A549 (cell line): ENCODE measurements at regions not wholly inside any gene's neighbourhood (a gene's known extent, or its start where the extent isn't known, plus 50 kb on each side); places are given as distances from the start of the nearest gene placed in this dataset.

Source experiments
- ATAC-seq, 2 experiments: fragments of 200-7000 bp in 1 of 2; fragments of >200 bp in 1 of 2; cut with Nextera tagmentation in 1 of 2; cut with Tn5 transposase in 1 of 2; 3 replicates each; pipeline versions ENCODE4 v1.8.0 to v1.9.1; 2018 to 2020; ENCODE audit warnings: mild to moderate bottlenecking in 1 of 2, moderate library complexity in 1 of 2
- CTCF ChIA-PET: fragments of 300-600 bp; sonication (Branson Sonifier 250); formaldehyde crosslinking; extraction: SDS; loops from one replicate; lab custom pipeline; 2021; ENCODE audit warnings: antibody characterized with exemption, inconsistent platforms; lab: Yijun Ruan, JAX
- POLR2A ChIA-PET: fragments of 350-600 bp; formaldehyde crosslinking; extraction: SDS; loops from one replicate; lab custom pipeline; 2021; ENCODE audit warnings: antibody characterized with exemption, inconsistent platforms; lab: Yijun Ruan, JAX
- DNase-seq, 2 experiments: peaks; one replicate each; pipeline versions ENCODE4 v3.0.0 to v3.0.0-alpha.2; 2011 to 2016; ENCODE audit warnings: low read depth in 1 of 2, low spot score in 1 of 2
- FAIRE-seq: peaks from 2 replicates; lab custom pipeline; 2011; peaks lifted over from hg19 to GRCh38; lab: Jason Lieb, UNC
- H3K27ac ChIP-seq, 2 experiments: fragments of >200 bp; sonication (Bioruptor Twin); formaldehyde crosslinking; 3 replicates each; pipeline ENCODE4 v1.5.1; 2016 to 2017
- H3K4me1 ChIP-seq: fragments of >200 bp; sonication (Bioruptor Twin); formaldehyde crosslinking; 3 replicates; pipeline ENCODE4 v1.6.1; 2016
- H3K4me2 ChIP-seq: fragments of >200 bp; sonication (Bioruptor Twin); formaldehyde crosslinking; 3 replicates; pipeline ENCODE4 v1.6.1; 2016
- H3K4me3 ChIP-seq: fragments of >200 bp; sonication (Bioruptor Twin); formaldehyde crosslinking; 3 replicates; pipeline ENCODE4 v1.5.1; 2016
- H3K9me3 ChIP-seq: fragments of >200 bp; sonication (Bioruptor Twin); formaldehyde crosslinking; 3 replicates; pipeline ENCODE4 v1.6.1; 2016
- BCL3 ChIP-seq: fragments of >200 bp; sonication (Bioruptor Twin); formaldehyde crosslinking; IDR thresholded peaks from 3 replicates; pipeline ENCODE4 v1.6.1; 2016
- CBX2 ChIP-seq: fragments of 200-600 bp; sonication (generic); IDR thresholded peaks from 2 replicates; pipeline ENCODE4 v1.6.1; 2016; ENCODE audit warnings: low read depth, mild to moderate bottlenecking, borderline replicate concordance
- CBX8 ChIP-seq: fragments of 200-600 bp; sonication (generic); IDR thresholded peaks from 2 replicates; pipeline ENCODE4 v1.6.1; 2016
- CEBPB ChIP-seq, 2 experiments: fragments of >200 bp in 1 of 2; sonication (Bioruptor Twin) in 1 of 2; formaldehyde crosslinking in 1 of 2; IDR thresholded peaks; 2 replicates each; pipeline ENCODE4 v1.6.1; 2012 to 2016
- CHD2 ChIP-seq: fragments of 150-350 bp; IDR thresholded peaks from 2 replicates; pipeline ENCODE4 v1.6.1; 2014; ENCODE audit warnings: low read length; ENCODE audit not compliant: partially characterized antibody
- CHD4 ChIP-seq: fragments of 200-600 bp; sonication (generic); IDR thresholded peaks from 2 replicates; pipeline ENCODE4 v1.6.1; 2016; ENCODE audit warnings: antibody characterized with exemption, mild to moderate bottlenecking, borderline replicate concordance
- CTCF ChIP-seq: fragments of >200 bp; sonication (Bioruptor Twin); formaldehyde crosslinking; IDR thresholded peaks from 3 replicates; pipeline ENCODE4 v1.5.1; 2016
- EHF ChIP-seq: fragments of 250-450 bp; sonication (Bioruptor Pico); IDR thresholded peaks from 2 replicates; pipeline ENCODE4 v1.5.0; 2020; ENCODE audit warnings: mild to moderate bottlenecking
- EHMT2 ChIP-seq: fragments of 200-600 bp; sonication (generic); IDR thresholded peaks from 2 replicates; pipeline ENCODE4 v1.6.1; 2016; ENCODE audit warnings: antibody characterized with exemption, low read depth, mild to moderate bottlenecking, moderate library complexity
- ELK1 ChIP-seq: fragments of 150-350 bp; IDR thresholded peaks from 2 replicates; pipeline ENCODE4 v1.6.1; 2014; ENCODE audit warnings: low read depth, mild to moderate bottlenecking, low read length
- FOSL2 ChIP-seq, 2 experiments: fragments of 450-650 bp in 1 of 2; fragments of >200 bp in 1 of 2; sonication (Bioruptor Twin) in 1 of 2; formaldehyde crosslinking; IDR thresholded peaks; 2 replicates each; pipeline versions ENCODE4 v1.5.0 to v1.6.1; 2016 to 2020; ENCODE audit warnings: mild to moderate bottlenecking in 1 of 2, moderate library complexity in 1 of 2
- FOXS1 ChIP-seq: fragments of 250-450 bp; sonication (Bioruptor Pico); IDR thresholded peaks from 2 replicates; pipeline ENCODE4 v1.5.0; 2020; ENCODE audit warnings: mild to moderate bottlenecking, moderate library complexity
- GATA3 ChIP-seq: IDR thresholded peaks from 2 replicates; pipeline ENCODE4 v1.6.1; 2012; ENCODE audit warnings: borderline replicate concordance
- HDAC2 ChIP-seq: fragments of 200-600 bp; sonication (generic); IDR thresholded peaks from 2 replicates; pipeline ENCODE4 v1.6.1; 2016
- HEYL ChIP-seq: fragments of 250-450 bp; sonication (Bioruptor Pico); IDR thresholded peaks from 2 replicates; pipeline ENCODE4 v1.8.0; 2021; ENCODE audit warnings: mild to moderate bottlenecking, moderate library complexity
- HMGXB4 ChIP-seq: fragments of 250-450 bp; sonication (Bioruptor Pico); IDR thresholded peaks from 2 replicates; pipeline ENCODE4 v1.5.0; 2021; ENCODE audit warnings: mild to moderate bottlenecking, moderate library complexity, borderline replicate concordance
- HOXA7 ChIP-seq: fragments of 250-450 bp; sonication (Bioruptor Pico); IDR thresholded peaks from 2 replicates; pipeline ENCODE4 v1.5.0; 2020; ENCODE audit warnings: mild to moderate bottlenecking, moderate library complexity
- HOXB13 ChIP-seq: fragments of 250-450 bp; sonication (Bioruptor Pico); IDR thresholded peaks from 2 replicates; pipeline ENCODE4 v1.5.0; 2020; ENCODE audit warnings: low read depth, mild to moderate bottlenecking, moderate library complexity
- HOXB5 ChIP-seq: fragments of 250-450 bp; sonication (Bioruptor Pico); IDR thresholded peaks from 2 replicates; pipeline ENCODE4 v1.5.0; 2020; ENCODE audit warnings: mild to moderate bottlenecking, moderate library complexity
- JUNB ChIP-seq: fragments of >200 bp; sonication (Bioruptor Twin); formaldehyde crosslinking; IDR thresholded peaks from 2 replicates; pipeline ENCODE4 v1.6.1; 2016
- KDM1A ChIP-seq: fragments of 200-600 bp; sonication (generic); IDR thresholded peaks from 2 replicates; pipeline ENCODE4 v1.6.1; 2016; ENCODE audit warnings: low read depth, mild to moderate bottlenecking
- KDM5A ChIP-seq: fragments of 200-600 bp; sonication (generic); IDR thresholded peaks from 2 replicates; pipeline ENCODE4 v1.6.1; 2016; ENCODE audit warnings: antibody characterized with exemption, mild to moderate bottlenecking
- MAZ ChIP-seq: fragments of 150-350 bp; IDR thresholded peaks from 2 replicates; pipeline ENCODE4 v1.6.1; 2014; ENCODE audit warnings: antibody characterized with exemption, low read depth, low read length, borderline replicate concordance
- MYC ChIP-seq: IDR thresholded peaks from 2 replicates; pipeline ENCODE4 v1.6.1; 2012; ENCODE audit warnings: mild to moderate bottlenecking, inconsistent platforms, low read length, improper control_type of control experiment, borderline replicate concordance
- NFE2L2 ChIP-seq: fragments of 150-350 bp; conservative IDR thresholded peaks from 2 replicates; pipeline ENCODE4 v1.6.1; 2014; ENCODE audit warnings: low read length
- POLR2A ChIP-seq: IDR thresholded peaks from 2 replicates; pipeline ENCODE4 v1.6.1; 2012; ENCODE audit warnings: mild to moderate bottlenecking, low read length
- RCOR1 ChIP-seq: fragments of 150-350 bp; IDR thresholded peaks from 2 replicates; pipeline ENCODE4 v1.6.1; 2014; ENCODE audit warnings: antibody characterized with exemption, low read length, low read depth
- SMC3 ChIP-seq: fragments of >200 bp; sonication (Bioruptor Twin); formaldehyde crosslinking; IDR thresholded peaks from 3 replicates; pipeline ENCODE4 v1.6.1; 2018; ENCODE audit warnings: inconsistent platforms
- SREBF2 ChIP-seq: fragments of 450-650 bp; IDR thresholded peaks from 2 replicates; pipeline ENCODE4 v1.6.1; 2014; ENCODE audit warnings: mild to moderate bottlenecking, moderate library complexity
- TP53 ChIP-seq: fragments of 250-450 bp; sonication (Bioruptor Pico); IDR thresholded peaks from 2 replicates; pipeline ENCODE4 v1.5.0; 2021; ENCODE audit warnings: mild to moderate bottlenecking, moderate library complexity
- WGBS: methylation state at CpG from one replicate; pipeline ENCODE4 v1.1.6; 2017; ENCODE audit errors: missing lambda C conversion rate; 5-methylcytosine and 5-hydroxymethylcytosine counted together

- Histone ChIP-seq H3K4me3 (no peak overlapping the region), H3K4me2 (no peak overlapping the region), H3K4me1 (no peaks in the 10 kb centered on the region), H3K27ac (no peak overlapping the region), H3K9me3 (no peaks in the 10 kb centered on the region)
- FAIRE-seq = no peak
- ATAC-seq = no peak
- TF ChIP-seq CEBPB (IDR thresholded peaks at IDR 0.05) (no peak), HEYL (no peak), EHF (no peak), HOXA7 (CRISPR knock-in tag) (no peak), SMC3 (no peak), MAZ (no peak), CHD4 (no peak), POLR2A (no peak), KDM1A (no peak), CBX8 (no peak), CHD2 (no peak), HOXB13 (CRISPR knock-in tag) (no peak), HOXB5 (CRISPR knock-in tag) (no peak), GATA3 (no peak), RCOR1 (no peak), TP53 (CRISPR knock-in tag) (no peak), HDAC2 (no peak)
- ChIA-PET POLR2A (no interaction called here), CTCF (no interaction called here)
- DNase-seq = no peak
Observed at GRCh38 chr2:146837857-146838256, 1007.0 kb upstream of the ACVR2A start.

- Histone ChIP-seq H3K9me3 (no peaks in the 10 kb centered on the region), H3K27ac (no peak overlapping the region), H3K4me1 (no peaks in the 10 kb centered on the region), H3K4me3 (no peak overlapping the region), H3K4me2 (no peak overlapping the region)
- no peak for DNase-seq
- ATAC-seq = no peak
- ChIA-PET POLR2A (no interaction called here), CTCF (no interaction called here)
- TF ChIP-seq FOXS1 (CRISPR knock-in tag) (no peak), EHMT2 (no peak), HMGXB4 (no peak), BCL3 (no peak), GATA3 (no peak), SREBF2 (no peak), CHD2 (no peak), FOSL2 (IDR thresholded peaks at IDR 0.05) (no peak), FOSL2 (CRISPR knock-in tag; IDR thresholded peaks at IDR 0.05) (no peak), CBX2 (no peak)
- FAIRE-seq = no peak
Observed at GRCh38 chr2:146826388-146826787, 1018.4 kb upstream of the ACVR2A start.

- WGBS = 21% methylated on average over 2 of the region's 2 CpGs
- no peaks in the 10 kb centered on the region for H3K4me1 ChIP-seq
- no peak overlapping the region for H3K27ac ChIP-seq
- H3K4me3 ChIP-seq = no peak overlapping the region
- ChIA-PET POLR2A (no interaction called here), CTCF (no interaction called here)
- H3K4me2 ChIP-seq = no peak overlapping the region
- ATAC-seq (no peak), FAIRE-seq (no peak), DNase-seq (no peak)
- no peaks in the 10 kb centered on the region for H3K9me3 ChIP-seq
- TF ChIP-seq MAZ (no peak), CTCF (no peak), JUNB (no peak), ELK1 (no peak), CHD2 (no peak), CEBPB (IDR thresholded peaks at IDR 0.05) (no peak), EHF (no peak), MYC (no peak), NFE2L2 (no peak), HMGXB4 (no peak), KDM5A (no peak)
Observed at GRCh38 chr2:146821836-146822316, 1023.0 kb upstream of the ACVR2A start.
